Common myeloid progenitor, CD34-positive (primary cell): ENCODE measurements at regions not wholly inside any gene's neighbourhood (a gene's known extent, or its start where the extent isn't known, plus 50 kb on each side); places are given as distances from the start of the nearest gene placed in this dataset.

Source experiments
- CTCF ChIA-PET: fragments of 350-600 bp; sonication (Branson Sonifier 250); formaldehyde crosslinking; loops from one replicate; lab custom pipeline; 2021; ENCODE audit warnings: antibody characterized with exemption; lab: Charles Lee
- POLR2A ChIA-PET: fragments of 350-600 bp; sonication (Branson Sonifier 250); formaldehyde crosslinking; loops from one replicate; lab custom pipeline; 2021; ENCODE audit warnings: antibody characterized with exemption; lab: Charles Lee
- DNase-seq, 3 donors: peaks; one replicate each; pipeline versions ENCODE4 v3.0.0 to v3.0.0-alpha.2; 2013
- H3K27ac ChIP-seq, 2 experiments: 1 replicate in 1 of 2; 2 replicates in 1 of 2; pipeline ENCODE4 v1.7.0; 2013; ENCODE audit warnings: inconsistent platforms in 2 of 2, low read length in 2 of 2, mild to moderate bottlenecking in 2 of 2, low read depth in 1 of 2, moderate library complexity in 1 of 2; ENCODE audit not compliant: severe bottlenecking in 2 of 2, insufficient read depth in 1 of 2, poor library complexity in 1 of 2
- H3K27me3 ChIP-seq, 5 experiments: replicated peaks in 2 of 5; 1 replicate in 3 of 5; 2 replicates in 2 of 5; pipeline versions ENCODE4 v1.6.1 to v1.7.0; 2013; ENCODE audit warnings: low read length in 4 of 5, mild to moderate bottlenecking in 2 of 5, moderate library complexity in 2 of 5, inconsistent platforms in 1 of 5; ENCODE audit not compliant: insufficient read depth in 5 of 5, control insufficient read depth in 4 of 5
- H3K36me3 ChIP-seq, 4 experiments: 1 replicate in 2 of 4; 2 replicates in 2 of 4; pipeline versions ENCODE4 v1.6.1 to v1.7.0; 2013; ENCODE audit warnings: low read length in 3 of 4, control low read depth in 1 of 4, mild to moderate bottlenecking in 1 of 4; ENCODE audit not compliant: control insufficient read depth in 4 of 4, insufficient read depth in 4 of 4
- H3K4me1 ChIP-seq, 4 experiments: 1 replicate in 3 of 4; 2 replicates in 1 of 4; pipeline versions ENCODE4 v1.6.1 to v1.7.1; 2013; ENCODE audit warnings: low read length in 3 of 4, mild to moderate bottlenecking in 3 of 4, control low read depth in 1 of 4, inconsistent platforms in 1 of 4, moderate library complexity in 1 of 4; ENCODE audit not compliant: control insufficient read depth in 4 of 4, insufficient read depth in 4 of 4; ENCODE audit errors: control extremely low read depth in 1 of 4
- H3K4me3 ChIP-seq, 7 experiments: 1 replicate in 4 of 7; 2 replicates in 3 of 7; pipeline versions ENCODE4 v1.5.1 to v1.7.0; 2013; ENCODE audit warnings: mild to moderate bottlenecking in 7 of 7, low read length in 6 of 7, moderate library complexity in 6 of 7, inconsistent platforms in 2 of 7, low read depth in 2 of 7, control low read depth in 1 of 7; ENCODE audit not compliant: insufficient read depth in 4 of 7, control insufficient read depth in 1 of 7; ENCODE audit errors: extremely low read depth in 1 of 7
- H3K9me3 ChIP-seq, 5 experiments: 1 replicate in 4 of 5; 2 replicates in 1 of 5; pipeline versions ENCODE4 v1.6.1 to v1.7.1; 2013; ENCODE audit warnings: low read length in 4 of 5, mild to moderate bottlenecking in 2 of 5, inconsistent platforms in 1 of 5, low read depth in 1 of 5, moderate library complexity in 1 of 5; ENCODE audit not compliant: control insufficient read depth in 4 of 5, insufficient read depth in 2 of 5; ENCODE audit errors: control extremely low read depth in 1 of 5
- WGBS: methylation state at CpG from one replicate; pipeline ENCODE4 v1.1.5; 2013; ENCODE audit not compliant: insufficient coverage; 5-methylcytosine and 5-hydroxymethylcytosine counted together

DNA sequence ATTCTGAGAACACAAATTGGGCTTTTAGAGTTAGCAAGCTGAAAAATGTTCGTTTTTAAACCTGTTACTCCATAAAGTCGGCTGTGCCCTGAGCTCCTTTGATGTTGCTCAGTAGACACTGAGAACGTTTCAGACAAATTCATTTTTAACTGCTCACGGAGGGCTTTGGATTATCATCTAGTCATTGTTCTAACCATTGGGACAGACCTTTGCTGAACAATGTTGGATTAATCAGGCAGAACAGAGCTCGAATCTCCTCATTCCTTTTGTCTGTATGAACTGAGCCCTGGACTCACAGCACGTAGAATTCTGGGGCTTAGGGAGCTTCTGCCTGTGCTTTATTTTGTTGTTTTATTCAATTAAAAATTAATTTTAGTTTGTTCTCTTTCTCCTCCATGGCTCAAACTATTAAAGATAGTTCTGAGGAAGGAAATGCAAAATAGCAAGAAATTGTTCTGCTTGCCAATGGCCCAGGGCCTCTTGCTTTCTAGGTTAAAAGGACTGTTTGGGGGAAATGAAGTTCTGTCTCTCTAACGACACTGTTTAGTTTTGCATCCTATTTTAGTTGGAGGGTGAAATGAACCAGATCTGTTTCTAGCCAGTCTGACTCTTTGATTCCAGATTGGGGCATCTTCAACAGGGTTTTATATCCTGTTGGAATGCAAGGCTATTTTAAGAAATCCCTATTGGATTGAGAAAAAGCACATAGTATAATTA is 114.7 kb upstream of the CXCR4 start:
- DNase-seq, result no peak
- POLR2A ChIA-PET, result no interaction called here
- peaks cover under 1 to 7% (median 1%) of the 10 kb centered on the region in 4 experiments for H3K4me1 ChIP-seq
- CTCF ChIA-PET, result interaction anchor here (1.1 kb wide), 1 partner anchor 15 kb away, joined by 3 read pairs; no protein-coding TSS in a partner anchor
- H3K27ac ChIP-seq, result no peak overlapping the region
- 69% methylated on average over 6 of the region's 7 CpGs for WGBS
- no peaks in the 10 kb centered on the region for H3K27me3 ChIP-seq
- no peaks in the 10 kb centered on the region for H3K9me3 ChIP-seq
- H3K36me3 ChIP-seq, result no peaks in the 10 kb centered on the region
- H3K4me3 ChIP-seq, result no peak overlapping the region

GRCh38 chr2:136230464-136230863 is 112.5 kb upstream of the CXCR4 start:
- CTCF ChIA-PET, result interaction anchor here (0.9 to 1.2 kb wide), 2 partner anchors 9 to 14 kb away, joined by 3 read pairs; no protein-coding TSS in a partner anchor
- peaks cover 8 to 12% (median 10%) of the 10 kb centered on the region in 4 experiments for H3K4me1 ChIP-seq
- POLR2A ChIA-PET, result no interaction called here
- H3K36me3 ChIP-seq, result no peaks in the 10 kb centered on the region
- no peaks in the 10 kb centered on the region for H3K27me3 ChIP-seq
- no peak overlapping the region for H3K4me3 ChIP-seq
- H3K27ac ChIP-seq, result no peak overlapping the region
- no peaks in the 10 kb centered on the region for H3K9me3 ChIP-seq
- 97% methylated on average over 4 of the region's 5 CpGs for WGBS
- DNase-seq, result no peak

DNA sequence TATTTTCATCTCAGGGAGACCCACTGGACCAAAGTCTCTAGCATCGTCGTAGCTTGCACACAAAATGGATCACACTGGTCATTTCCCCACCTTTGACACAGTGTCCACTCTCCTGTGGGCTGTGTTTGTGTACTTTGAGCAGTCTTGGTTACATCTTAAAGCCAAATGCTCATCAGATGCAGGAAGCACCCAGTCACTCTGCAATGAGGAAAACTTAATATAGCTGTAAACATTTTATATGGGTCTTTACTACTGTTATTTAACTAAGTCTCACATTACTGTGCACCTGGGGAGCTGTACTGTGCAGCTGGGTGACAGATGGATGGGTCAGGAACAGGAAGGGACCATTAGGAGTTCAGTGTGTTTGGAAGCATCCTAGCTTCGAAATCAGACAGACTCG is 109.0 kb upstream of the CXCR4 start:
- Histone ChIP-seq H3K4me3 (no peak overlapping the region), H3K9me3 (no peaks in the 10 kb centered on the region), H3K4me1 (peaks cover 6 to 19% (median 12%) of the 10 kb centered on the region in 4 experiments), H3K27me3 (no peaks in the 10 kb centered on the region), H3K27ac (no peak overlapping the region), H3K36me3 (no peaks in the 10 kb centered on the region)
- POLR2A ChIA-PET, result interaction anchor here (2.0 kb wide), 1 partner anchor 12 kb away, joined by 14 read pairs; no protein-coding TSS in a partner anchor
- CTCF ChIA-PET, result interaction anchor here (0.7 to 3.5 kb wide), 13 partner anchors 7 to 299 kb away, joined by 3 to 31 read pairs (median 4); no protein-coding TSS in a partner anchor
- 97% methylated on average over 4 of the region's 4 CpGs for WGBS
- DNase-seq, result no peak

- POLR2A ChIA-PET, result interaction anchor here (0.6 to 2.0 kb wide), 2 partner anchors 12 to 351 kb away, joined by 3 to 14 read pairs; no protein-coding TSS in a partner anchor
- WGBS, result 3% methylated on average over 6 of the region's 7 CpGs
- H3K27ac ChIP-seq, result peak overlapping the region in 1 of 2 experiments; percentile 11
- H3K27me3 ChIP-seq, result no peaks in the 10 kb centered on the region
- no peaks in the 10 kb centered on the region for H3K9me3 ChIP-seq
- CTCF ChIA-PET, result interaction anchor here (0.7 to 3.5 kb wide), 17 partner anchors 8 to 298 kb away, joined by 3 to 31 read pairs (median 4); no protein-coding TSS in a partner anchor
- H3K36me3 ChIP-seq, result no peaks in the 10 kb centered on the region
- H3K4me1 ChIP-seq, result peaks cover 6 to 19% (median 12%) of the 10 kb centered on the region in 4 experiments
- peak; percentile 63 to 76 (median 69) for DNase-seq
- H3K4me3 ChIP-seq, result no peak overlapping the region
Measured at GRCh38 chr2:136225950-136226835, 108.2 kb upstream of the CXCR4 start.

- H3K4me1 ChIP-seq, result peaks cover 6 to 19% (median 12%) of the 10 kb centered on the region in 4 experiments
- DNase-seq, result no peak
- CTCF ChIA-PET, result interaction anchor here (0.9 to 1.2 kb wide), 2 partner anchors 11 to 90 kb away, joined by 3 to 4 read pairs; no protein-coding TSS in a partner anchor
Measured at GRCh38 chr2:136223274-136223673, 105.3 kb upstream of the CXCR4 start.

GRCh38 chr2:136222862-136223261 is 104.9 kb upstream of the CXCR4 start:
- no peak for DNase-seq
- H3K27me3 ChIP-seq, result no peaks in the 10 kb centered on the region
- 75% methylated on average over 4 of the region's 5 CpGs for whole genome bisulfite sequencing
- no peak overlapping the region for H3K4me3 ChIP-seq
- H3K4me1 ChIP-seq, result peaks cover 6 to 19% (median 12%) of the 10 kb centered on the region in 4 experiments
- no peaks in the 10 kb centered on the region for H3K9me3 ChIP-seq
- ChIA-PET POLR2A (no interaction called here), CTCF (interaction anchor here (0.9 to 1.2 kb wide), 2 partner anchors 10 to 89 kb away, joined by 3 to 4 read pairs; no protein-coding TSS in a partner anchor)
- H3K27ac ChIP-seq, result no peak overlapping the region
- no peaks in the 10 kb centered on the region for H3K36me3 ChIP-seq

More at GRCh38 chr2:136223274-136223673, 105.3 kb upstream of the CXCR4 start:
- POLR2A ChIA-PET, result no interaction called here
- Histone ChIP-seq H3K27me3 (no peaks in the 10 kb centered on the region), H3K27ac (no peak overlapping the region), H3K36me3 (no peaks in the 10 kb centered on the region), H3K4me3 (no peak overlapping the region), H3K9me3 (no peaks in the 10 kb centered on the region)
- WGBS, result 96% methylated on average over 6 of the region's 7 CpGs
